CMK (cell line): ENCODE measurements at regions not wholly inside any gene's neighbourhood (a gene's known extent, or its start where the extent isn't known, plus 50 kb on each side); places are given as distances from the start of the nearest gene placed in this dataset.

Source experiments
- DNase-seq: peaks from one replicate; pipeline ENCODE4 v3.0.0-alpha.2; 2010; ENCODE audit warnings: low read depth

DNA sequence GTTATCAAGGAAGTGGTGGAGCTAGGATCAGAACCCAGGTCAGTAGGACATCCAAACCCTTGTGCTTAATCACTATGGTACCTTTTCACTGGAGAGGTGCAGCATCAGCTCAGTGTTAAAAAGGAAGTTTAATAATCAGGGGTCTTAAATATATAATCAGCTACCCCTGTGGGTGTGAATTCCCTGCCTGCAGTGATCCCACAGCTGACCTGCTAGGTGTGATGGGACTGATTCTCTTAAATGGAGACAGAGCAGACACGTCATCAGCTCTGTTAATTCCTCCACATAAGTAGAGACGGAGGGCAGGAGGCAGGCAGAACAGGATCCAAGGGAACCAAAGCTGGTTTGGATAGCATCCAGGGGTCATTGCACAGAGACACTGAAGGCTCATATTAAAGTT is 154.1 kb upstream of the CRBN start:
- DNase-seq, result no peak

DNA sequence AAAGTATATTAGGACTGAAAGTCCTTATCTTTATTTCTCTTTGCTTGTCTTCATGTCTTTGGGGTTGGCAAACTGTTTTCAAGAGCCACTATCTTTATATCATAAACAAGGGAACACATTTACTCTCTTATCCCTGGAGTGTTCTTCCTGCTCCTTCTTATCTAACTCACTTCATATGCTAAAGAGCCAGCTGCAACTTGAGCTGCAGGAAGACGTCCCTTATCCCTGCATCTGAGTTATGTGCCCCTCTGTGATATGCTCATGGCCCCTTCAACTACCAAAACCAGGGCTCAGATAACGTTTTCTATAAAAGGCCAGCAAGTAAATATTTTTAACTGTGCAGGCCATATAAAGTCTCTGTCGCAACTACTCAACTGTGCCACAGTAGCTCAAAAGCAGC is 137.0 kb upstream of the CRBN start:
- peak; percentile 88 for DNase-seq

DNA sequence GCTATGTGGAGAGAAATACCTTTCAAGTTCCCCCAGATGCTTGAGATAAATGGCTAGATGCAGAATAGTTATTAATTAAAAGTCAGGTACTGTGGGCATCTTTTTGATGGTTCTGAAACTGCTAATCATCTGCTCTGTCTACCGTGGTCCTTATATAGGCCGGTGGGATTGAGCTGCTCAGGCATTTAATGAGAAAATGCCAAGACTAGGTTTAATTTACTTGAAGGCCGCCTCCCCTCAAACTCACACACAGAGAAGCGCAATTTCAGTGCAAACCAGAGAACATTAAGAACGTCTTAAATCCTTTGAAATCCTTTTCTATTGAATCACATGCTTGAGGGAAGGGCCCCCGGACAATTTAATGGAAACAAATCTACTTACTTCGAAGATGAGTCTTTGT is 136.4 kb upstream of the CRBN start:
- no peak for DNase-seq

DNA sequence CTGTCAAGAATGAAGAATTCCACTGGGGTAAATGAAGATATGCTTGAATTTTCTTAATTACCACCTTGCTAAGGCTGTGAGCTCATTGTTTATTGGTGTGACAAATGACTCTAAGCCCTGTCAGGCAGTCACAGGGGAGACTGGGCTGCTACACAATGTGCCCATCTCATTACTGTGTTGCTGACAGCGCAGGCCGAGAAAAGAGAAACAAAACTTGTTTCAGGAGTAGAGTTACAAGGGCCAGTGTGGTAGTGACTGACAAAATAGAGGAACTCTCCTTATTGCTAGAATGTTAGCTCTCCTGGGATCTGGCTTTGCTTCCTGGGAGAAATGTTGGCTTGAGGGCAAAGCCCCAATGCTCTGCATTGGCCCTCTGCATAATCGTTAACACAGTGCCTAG is 130.4 kb upstream of the CRBN start:
- DNase-seq, result no peak

DNA sequence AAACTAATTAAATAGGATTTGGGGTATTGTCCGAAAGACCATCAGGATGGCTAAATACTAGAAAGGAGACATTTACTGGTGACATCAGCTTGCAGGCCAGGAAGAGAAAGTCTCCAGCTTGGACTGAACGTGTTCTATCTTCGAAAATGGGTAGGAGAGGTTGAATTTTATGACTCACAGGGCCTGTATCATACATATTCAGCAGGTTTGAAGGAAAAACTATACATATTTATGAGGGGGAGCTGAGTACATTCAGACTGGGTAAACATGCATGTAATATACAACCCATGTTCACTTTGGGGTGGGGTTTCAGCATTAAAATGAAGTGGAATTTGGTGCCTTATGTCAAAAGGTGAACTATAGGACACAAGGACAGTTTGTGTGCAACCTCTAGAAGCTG is 129.3 kb upstream of the CRBN start:
- no peak for DNase-seq

DNA sequence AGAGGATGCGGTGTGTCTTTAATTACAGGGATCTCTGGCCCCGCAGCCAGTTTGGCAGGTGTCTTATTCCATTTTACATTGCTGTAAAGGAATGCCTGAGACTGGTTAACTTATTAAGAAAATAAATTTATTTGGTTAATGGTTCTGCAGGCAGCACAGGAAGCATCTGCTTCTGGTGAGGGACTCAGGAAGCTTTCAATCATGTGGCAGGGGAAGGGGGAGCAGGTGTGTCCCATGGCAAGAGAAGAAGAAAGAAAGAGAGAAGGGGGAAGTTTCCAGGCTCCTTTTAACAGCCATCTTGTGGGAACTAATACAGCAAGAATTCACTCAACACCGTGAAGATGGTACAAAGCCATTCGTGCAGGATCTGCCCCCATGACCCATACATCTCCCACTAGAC is 128.0 kb upstream of the CRBN start:
- DNase-seq, result peak; percentile 35

DNA sequence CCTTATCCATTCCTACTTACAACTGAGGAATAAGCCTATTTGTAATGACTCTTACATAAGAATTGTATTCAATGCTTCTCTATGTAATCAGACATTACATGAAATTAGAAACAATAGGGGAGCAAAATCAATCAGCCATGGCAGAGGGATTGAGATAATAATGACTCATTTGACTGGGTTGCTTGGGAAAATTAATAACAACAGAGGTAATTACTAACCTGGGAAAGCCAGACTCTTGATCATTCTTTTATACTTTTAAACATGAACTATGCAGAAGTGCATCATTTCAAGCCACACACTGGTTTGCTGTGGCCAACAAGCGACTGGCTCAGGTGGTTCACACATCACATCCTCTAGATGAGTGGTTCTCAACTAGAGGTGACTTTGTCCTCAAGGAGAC is 126.3 kb upstream of the CRBN start:
- no peak for DNase-seq

DNA sequence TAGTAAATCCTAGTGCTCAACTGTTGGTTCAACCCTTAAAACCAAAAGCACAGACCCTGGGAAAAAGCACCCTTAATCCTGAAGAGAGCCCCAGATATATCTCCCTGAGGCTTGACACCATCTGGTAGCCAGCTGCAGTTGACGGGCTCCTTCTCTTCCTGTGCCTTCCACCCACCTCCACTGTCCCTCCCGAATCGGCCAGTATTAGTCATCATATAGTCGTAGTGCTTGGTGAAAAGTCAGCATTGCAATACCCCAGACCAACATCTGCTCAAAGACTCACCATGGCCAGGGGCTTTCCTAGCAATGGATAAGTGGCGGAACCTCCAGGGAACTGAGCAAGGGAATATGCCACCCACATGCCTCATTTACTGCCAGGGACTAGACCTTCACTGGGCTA is 125.6 kb upstream of the CRBN start:
- no peak for DNase-seq

DNA sequence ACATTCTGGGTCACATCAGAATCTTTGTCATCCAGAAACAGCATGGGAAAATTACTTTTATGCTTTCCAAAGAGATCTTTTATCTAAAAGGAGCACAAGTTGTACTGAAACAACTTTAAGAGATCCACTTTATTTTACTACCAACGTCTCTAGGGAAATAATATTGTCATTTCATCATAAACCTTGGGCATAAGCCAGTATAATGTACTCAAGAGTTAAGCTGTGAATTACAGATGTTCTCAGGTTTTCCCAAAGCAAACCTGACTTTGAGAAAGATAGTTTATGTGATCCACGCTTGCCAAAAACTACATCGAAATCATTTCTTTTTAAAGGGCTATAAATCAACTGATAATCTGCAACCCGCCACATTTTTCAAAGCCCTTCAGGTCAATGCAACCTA is 124.1 kb upstream of the CRBN start:
- DNase-seq, result no peak

DNA sequence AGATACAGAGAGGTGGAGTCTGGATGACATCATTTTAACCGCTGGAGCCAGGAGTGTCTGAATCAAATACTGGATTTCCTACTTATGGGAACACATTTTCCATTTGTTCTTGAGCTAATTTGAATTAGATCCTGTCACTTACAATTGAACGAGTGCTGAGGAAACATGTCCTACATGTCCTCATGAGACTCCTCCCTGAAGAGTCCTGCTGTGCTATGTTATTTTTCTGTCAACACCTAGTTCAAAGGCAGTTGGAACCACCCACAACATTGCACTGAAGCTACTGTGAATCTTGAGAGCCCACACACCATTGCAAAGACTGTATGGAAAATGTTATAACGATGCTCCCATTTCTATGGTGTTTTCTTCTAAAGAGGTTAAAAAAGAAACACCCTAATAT is 123.5 kb upstream of the CRBN start:
- no peak for DNase-seq

DNA sequence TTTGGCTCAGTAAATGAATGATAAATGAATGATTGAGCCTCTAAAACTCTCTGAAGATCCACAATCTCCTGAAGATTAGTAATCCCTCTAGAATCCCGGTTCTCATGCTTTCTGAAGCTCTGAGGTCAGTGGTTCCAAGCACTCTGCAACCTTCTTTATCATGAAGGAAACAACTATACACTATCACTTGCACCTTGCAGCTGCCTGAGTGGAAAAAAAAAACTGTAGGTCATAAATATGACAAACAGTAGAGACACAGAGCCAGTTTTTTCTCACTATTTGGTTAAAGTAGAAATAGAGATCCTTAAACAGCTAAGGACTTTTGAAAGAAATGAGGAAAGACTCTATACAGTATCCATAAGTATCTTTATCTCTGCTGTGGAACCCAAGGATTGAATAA is 122.0 kb upstream of the CRBN start:
- DNase-seq, result no peak

DNA sequence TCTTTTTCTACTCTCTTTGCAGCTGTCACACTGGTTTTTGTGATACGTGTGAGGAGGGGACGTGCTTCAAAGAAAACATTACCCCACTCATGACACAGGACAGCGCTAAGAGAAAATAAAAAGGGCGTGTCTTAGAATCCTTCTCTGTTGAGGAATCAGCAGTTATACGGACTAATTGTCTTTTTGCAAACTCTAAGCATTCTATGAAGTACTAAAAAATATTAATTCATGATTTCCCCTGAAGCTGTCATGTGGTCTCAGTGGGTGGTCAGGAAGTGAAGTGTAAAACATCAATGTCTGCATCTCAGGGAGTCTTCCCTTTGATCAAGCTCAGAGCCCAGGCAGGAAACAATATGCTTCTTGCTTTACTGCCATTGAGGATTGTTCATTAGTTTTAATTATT is 117.5 kb upstream of the CRBN start:
- DNase-seq, result peak; percentile 25

DNA sequence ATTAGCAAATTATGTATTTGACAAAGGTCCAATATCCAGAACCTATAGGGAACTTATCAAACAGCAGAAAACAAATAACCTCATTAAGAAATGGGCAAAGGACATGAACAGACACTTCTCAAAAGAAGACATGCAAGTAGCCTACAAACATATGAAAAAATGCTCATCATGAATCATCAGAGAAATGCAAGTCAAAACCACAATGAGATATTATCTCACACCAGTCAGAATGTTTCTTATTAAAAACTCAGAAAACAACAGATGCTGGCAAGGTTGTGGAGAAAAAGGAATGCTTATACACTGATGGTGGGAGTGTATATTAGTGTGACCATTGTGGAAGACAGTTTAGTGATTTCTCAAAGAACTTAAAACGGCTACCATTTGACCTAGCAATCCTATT is 116.1 kb upstream of the CRBN start:
- DNase-seq, result no peak

DNA sequence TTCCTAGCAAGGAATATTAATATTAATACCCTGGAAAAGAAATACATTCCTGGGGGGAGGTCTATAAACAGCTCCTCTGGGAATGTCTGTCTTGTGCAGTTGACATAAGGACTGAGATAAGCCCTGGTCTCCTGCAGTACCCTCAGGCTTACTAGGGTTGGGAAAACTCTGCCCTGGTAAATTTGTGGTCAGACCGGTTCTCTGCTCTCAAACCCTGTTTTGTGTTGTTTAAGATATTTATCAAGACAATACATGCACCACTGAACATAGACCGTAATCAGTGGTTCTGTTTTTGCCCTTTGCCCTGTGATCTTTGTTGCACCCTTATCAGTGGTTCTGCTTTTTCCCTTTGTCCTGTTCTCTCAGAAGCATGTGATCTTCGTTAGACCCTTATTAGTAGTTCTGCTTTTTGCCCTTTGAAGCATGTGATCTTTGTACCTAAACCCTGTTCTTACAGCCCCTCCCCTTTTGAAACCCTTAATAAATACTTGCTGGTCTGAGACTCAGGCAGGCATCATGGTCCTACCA is 112.3 kb upstream of the CRBN start:
- DNase-seq, result peak; percentile 46

DNA sequence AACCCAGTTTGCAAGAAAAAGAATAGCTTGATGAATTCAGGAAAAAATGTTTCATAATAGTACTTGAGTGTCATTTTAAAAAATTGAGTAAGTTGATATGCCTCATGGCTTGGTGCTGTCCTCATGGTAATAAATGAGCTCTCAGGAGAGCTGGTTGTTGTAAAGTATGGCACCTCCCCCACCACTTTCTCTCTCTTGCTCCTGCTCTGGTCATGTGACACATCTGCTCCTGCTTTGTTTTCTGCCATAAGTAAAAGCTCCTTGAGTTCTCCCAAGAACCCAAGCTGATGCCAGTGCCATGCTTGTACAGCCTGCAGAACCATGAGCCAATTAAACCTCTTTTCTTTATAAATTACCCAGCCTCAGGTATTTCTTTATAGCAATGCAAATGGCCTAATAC is 108.8 kb upstream of the CRBN start:
- no peak for DNase-seq

DNA sequence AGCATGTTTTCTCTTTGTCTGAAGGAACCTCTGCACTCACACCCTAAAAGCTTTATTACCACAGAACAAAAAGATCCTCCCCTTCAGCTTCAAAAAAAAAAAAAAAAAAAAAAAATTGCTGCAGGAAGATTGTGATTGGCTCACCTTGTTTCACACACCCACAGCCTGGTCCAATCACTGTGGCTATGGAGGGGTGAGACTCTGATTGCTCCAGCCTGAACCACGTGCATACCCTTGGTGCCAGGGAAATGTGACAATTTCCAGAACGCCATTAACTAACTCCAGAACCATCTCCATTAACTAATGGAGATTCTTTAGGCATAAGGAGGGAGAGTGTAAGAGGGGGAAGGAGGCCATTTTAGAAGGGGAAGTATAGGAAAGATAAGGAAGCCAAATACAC is 106.5 kb upstream of the CRBN start:
- DNase-seq, result no peak

DNA sequence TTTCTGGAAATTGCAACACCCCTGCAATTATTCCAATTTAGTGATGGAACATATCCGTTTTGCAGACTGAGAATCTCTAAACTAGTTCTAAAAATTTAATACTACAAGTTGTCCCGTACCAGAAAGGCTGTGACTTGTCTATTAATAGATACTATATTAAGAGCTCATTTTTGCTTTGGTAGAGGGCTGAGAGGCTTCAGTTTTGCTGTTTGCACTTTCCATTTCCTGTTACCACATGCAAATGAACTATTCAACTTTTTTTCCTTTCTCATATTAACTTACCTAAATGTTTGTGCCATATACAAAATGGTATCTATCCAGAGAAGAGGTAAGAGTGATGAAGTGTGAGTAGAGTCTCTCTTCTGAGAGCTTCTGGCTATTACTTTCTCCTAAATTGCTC is 101.5 kb upstream of the CRBN start:
- DNase-seq, result no peak

DNA sequence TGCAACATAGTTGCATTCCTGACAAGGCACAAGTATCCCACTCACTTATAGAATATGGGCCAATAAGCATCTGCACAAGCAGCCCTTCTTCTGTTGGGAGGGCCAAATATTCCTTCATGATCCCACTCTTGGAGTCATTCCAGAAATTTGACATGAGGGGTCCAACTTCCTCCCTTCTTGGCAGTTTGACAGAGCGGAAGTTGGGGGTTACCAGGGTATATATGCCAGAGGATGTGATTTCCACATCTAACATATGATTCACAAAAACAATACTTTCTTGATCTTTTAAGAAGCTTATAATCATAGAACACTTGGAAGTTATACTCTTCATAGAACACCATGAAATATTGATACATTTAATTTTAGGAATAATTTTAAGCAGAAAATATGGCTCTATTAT is 100.9 kb upstream of the CRBN start:
- DNase-seq, result no peak

DNA sequence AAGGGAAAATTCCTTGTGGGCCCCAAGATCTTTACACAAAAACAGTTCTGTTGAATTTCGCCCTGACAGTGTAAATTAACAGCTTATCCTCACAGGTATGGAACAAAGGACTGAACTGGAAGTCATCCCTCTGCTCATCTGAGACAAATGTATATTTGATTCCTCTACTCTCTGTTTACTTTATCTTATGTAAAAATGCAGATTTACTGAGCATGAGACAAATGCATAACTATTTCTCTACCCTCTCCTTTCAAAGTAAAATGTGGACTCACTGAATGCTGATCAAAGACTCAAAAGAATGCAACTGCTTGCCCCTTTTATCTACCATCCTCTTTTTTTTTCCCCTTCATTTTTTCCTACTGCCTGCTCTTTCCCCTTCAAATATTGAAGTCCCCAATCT is 98.6 kb upstream of the CRBN start:
- no peak for DNase-seq

DNA sequence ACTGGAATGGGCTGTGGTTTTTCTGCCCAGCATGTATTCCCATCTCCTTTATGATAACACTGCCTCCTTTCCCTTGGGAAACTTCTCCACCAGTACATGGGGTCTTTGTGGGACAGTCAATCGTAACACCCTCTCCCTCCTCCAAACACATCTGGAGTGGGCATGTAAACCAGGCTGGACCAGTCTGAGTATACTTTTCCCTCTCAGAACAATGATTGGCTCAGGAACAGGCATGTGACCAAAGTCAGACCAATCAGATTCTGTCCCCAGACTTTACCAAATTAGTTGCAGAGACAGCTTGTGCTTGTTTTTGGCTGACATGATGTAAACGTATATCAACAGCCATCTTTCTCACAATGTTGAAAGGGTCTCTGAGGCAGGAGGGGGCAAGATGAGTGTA is 97.1 kb upstream of the CRBN start:
- DNase-seq, result no peak

DNA sequence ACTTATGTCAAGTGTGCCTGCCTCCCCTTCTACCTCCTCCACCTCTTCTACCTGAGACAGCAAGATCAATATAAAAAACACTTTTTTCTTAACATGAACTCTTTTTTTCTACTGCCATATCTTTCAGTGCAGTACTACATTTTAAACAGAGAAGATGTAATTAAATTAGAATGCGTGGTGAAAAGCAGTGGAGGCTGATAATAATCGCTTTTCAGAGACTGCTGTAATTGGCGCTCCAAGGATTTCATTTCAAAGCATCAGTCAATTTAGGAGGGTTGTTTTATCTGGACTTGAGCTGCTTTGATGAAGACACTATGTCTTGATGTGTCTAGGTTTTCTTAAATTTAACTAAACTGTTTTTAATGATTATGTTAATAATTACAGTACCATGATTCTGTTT is 85.3 kb upstream of the CRBN start:
- DNase-seq, result no peak

DNA sequence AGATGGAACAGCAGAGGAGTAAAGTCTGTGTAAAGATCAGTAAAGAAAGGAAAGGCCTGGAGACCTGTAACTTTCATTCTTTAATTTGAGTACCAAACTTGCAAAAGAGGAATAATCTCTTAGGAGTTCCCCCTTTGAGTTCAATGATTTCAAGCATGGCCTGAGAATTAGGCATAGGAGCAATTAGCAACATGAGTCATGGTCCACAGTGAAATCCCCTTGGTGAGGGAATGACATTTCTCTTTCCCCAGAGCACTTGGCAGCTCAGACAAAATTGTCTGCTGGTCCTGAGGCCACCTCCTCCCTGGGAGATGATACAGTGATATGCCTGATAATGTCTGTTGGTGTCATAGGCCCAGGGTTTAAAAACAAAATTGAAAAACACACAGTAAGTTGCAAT is 81.4 kb upstream of the CRBN start:
- DNase-seq, result no peak

DNA sequence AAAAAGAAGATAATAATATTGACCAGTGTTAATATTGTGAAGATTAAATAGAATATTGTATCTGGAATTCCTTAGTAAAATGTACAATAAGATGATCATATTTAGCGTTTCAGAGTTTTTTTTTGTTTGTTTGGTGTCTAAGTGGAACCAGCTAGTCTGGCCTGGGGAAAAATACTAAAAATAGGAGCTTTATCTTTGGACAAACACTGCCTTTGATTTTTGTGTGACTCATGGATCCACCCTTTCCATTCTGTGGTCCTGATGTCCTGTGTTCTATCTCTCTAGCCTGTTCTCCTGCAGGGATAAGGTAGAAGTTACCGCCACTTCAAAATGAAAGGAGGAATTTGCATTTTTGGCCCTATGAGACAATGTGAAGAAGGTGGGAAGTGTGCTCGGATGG is 79.7 kb upstream of the CRBN start:
- DNase-seq, result no peak

DNA sequence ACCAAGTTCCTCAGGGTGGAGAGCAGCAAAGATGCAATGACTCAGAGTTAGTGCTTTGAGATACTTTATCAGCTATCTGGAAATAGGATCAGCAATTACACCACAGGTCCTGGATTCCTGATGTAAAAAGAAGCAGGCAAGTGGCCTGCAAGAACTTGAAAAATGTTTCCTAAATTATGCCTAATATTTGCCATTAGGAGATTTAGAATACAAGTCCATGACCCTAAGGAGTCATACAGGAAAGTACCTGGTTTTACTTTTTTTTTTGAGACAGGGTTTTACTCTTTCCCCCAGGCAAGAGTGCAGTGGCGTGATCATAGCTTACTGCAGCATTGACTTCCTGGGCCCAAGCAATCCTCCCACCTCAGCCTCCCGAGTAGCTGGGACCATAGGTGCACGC is 78.8 kb upstream of the CRBN start:
- DNase-seq, result no peak

DNA sequence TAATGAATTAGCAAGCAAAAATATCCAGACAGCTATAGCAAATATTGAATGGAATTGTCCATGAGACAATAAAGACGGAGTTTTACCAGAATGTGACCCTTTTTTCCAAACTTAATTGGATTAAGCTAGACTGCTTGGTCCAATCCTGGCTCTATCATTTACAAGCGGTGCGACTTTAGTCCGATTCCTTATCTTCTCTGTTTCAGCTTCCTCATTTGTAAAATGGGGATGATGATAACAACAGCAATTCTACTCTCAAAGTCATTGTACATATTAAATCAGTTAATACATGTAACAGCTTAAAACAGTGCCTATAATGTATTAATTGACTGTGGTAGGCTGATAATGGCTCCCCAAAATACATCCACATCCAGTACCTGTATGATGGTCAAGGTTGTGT is 62.1 kb upstream of the CRBN start:
- peak; percentile 24 for DNase-seq
